ENCODE measurements at regions not wholly inside any gene's neighbourhood (a gene's known extent, or its start where the extent isn't known, plus 50 kb on each side); places are given as distances from the start of the nearest gene placed in this dataset.

DNA sequence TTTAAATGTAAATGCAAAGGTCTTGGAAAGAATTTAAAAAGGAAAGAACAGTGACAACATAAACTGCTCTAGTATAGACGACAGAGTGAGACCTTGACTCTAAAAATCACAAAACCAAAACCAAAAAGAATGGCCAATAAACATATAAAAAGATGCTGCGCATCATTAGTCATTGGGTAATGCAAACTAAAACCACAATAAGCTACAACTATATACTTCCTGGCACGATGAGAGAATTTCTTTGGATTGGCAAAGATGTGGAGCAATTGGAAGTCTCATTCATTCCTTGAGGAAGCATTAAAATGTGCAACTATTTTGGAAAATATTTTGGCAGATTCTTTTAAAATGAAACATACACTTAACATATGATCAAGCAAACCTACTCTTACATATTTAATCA, 98.7 kb upstream of the ZPLD1 start:
- H2AFZ ChIP-seq (ENCODE audit: control insufficient read depth, low read depth, low read length): no peak overlapping the region
- POLR2A ChIA-PET: no interaction called here
- no peaks in the 10 kb centered on the region for H3K79me2 ChIP-seq (ENCODE audit: control insufficient read depth, insufficient read depth, low read length)
- no peak overlapping the region for H3K9ac ChIP-seq (ENCODE audit: control insufficient read depth, insufficient read depth, low read length)
- WGBS (ENCODE audit: insufficient coverage, insufficient replicate concordance, low lambda C conversion rate, missing lambda C conversion rate): 22% methylated on average over 3 of the region's 3 CpGs
- SMC1A ChIA-PET (ENCODE audit: uncharacterized antibody, unreplicated experiment): interaction anchor here (0.8 kb wide), 1 partner anchor 107 kb away, joined by 3 read pairs; no protein-coding TSS in a partner anchor
- no peak for ATAC-seq
- no peak for FAIRE-seq
- no peaks in the 10 kb centered on the region for H3K9me3 ChIP-seq (replicated peaks; ENCODE audit: control insufficient read depth, insufficient read depth, low read length)
- no peaks in the 10 kb centered on the region for H3K27me3 ChIP-seq (replicated peaks in 1 of 2; ENCODE audit: control insufficient read depth in 2 of 2, insufficient read depth in 2 of 2, low read length in 1 of 2)
- no peaks in the 10 kb centered on the region for H3K36me3 ChIP-seq (ENCODE audit: control insufficient read depth in 2 of 2, insufficient read depth in 2 of 2, low read length in 1 of 2)
- intact Hi-C loops (cut with micrococcal nuclease; ENCODE audit: unreplicated experiment) (no loop called here), in situ Hi-C loops (cut with MboI) (no loop called here)
- H3K4me3 ChIP-seq: no peak overlapping the region
- no peaks in the 10 kb centered on the region for H4K20me1 ChIP-seq (ENCODE audit: control insufficient read depth, insufficient read depth)
- H3K27ac ChIP-seq (ENCODE audit: control insufficient read depth, insufficient read depth): no peak overlapping the region
- RAD21 ChIA-PET (ENCODE audit: unreplicated experiment): no interaction called here
- H3K4me1 ChIP-seq (ENCODE audit: control insufficient read depth, insufficient read depth, low read length): no peaks in the 10 kb centered on the region
- CTCF ChIA-PET: no interaction called here
- BruUV-seq (replicated peaks): no TSS peak
- no peak for DNase-seq (ENCODE audit: low read depth, low spot score)
- no peak overlapping the region for H3K4me2 ChIP-seq (ENCODE audit: control insufficient read depth, insufficient read depth)
- no peak for TF ChIP-seq WRNIP1 (IDR thresholded peaks at IDR 0.05; ENCODE audit: borderline replicate concordance, low read depth, low read length)
- TF ChIP-seq RCOR1 (conservative IDR thresholded peaks at IDR 0.05; ENCODE audit: low read depth, low read length): no peak
- no peak for TF ChIP-seq RB1 (IDR thresholded peaks at IDR 0.05; ENCODE audit: borderline replicate concordance)
- TF ChIP-seq, protein P1, sequence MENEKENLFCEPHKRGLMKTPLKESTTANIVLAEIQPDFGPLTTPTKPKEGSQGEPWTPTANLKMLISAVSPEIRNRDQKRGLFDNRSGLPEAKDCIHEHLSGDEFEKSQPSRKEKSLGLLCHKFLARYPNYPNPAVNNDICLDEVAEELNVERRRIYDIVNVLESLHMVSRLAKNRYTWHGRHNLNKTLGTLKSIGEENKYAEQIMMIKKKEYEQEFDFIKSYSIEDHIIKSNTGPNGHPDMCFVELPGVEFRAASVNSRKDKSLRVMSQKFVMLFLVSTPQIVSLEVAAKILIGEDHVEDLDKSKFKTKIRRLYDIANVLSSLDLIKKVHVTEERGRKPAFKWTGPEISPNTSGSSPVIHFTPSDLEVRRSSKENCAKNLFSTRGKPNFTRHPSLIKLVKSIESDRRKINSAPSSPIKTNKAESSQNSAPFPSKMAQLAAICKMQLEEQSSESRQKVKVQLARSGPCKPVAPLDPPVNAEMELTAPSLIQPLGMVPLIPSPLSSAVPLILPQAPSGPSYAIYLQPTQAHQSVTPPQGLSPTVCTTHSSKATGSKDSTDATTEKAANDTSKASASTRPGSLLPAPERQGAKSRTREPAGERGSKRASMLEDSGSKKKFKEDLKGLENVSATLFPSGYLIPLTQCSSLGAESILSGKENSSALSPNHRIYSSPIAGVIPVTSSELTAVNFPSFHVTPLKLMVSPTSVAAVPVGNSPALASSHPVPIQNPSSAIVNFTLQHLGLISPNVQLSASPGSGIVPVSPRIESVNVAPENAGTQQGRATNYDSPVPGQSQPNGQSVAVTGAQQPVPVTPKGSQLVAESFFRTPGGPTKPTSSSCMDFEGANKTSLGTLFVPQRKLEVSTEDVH (IDR thresholded peaks at IDR 0.05; ENCODE audit: low read depth, partially characterized antibody): no peak
- TF ChIP-seq, protein P2, sequence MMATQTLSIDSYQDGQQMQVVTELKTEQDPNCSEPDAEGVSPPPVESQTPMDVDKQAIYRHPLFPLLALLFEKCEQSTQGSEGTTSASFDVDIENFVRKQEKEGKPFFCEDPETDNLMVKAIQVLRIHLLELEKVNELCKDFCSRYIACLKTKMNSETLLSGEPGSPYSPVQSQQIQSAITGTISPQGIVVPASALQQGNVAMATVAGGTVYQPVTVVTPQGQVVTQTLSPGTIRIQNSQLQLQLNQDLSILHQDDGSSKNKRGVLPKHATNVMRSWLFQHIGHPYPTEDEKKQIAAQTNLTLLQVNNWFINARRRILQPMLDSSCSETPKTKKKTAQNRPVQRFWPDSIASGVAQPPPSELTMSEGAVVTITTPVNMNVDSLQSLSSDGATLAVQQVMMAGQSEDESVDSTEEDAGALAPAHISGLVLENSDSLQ (IDR thresholded peaks at IDR 0.05): no peak
- TF ChIP-seq BRCA1 (IDR thresholded peaks at IDR 0.05; ENCODE audit: low read depth, low read length): no peak
- no peak for TF ChIP-seq ZNF24 (IDR thresholded peaks at IDR 0.05)
- no peak for TF ChIP-seq TCF12 (IDR thresholded peaks at IDR 0.05; ENCODE audit: low read depth, low read length)
- TF ChIP-seq SRF (IDR thresholded peaks at IDR 0.05; ENCODE audit: low read depth in 2 of 2, low read length in 2 of 2): no peak
- TF ChIP-seq NFYA (IDR thresholded peaks at IDR 0.05; ENCODE audit: borderline replicate concordance, low read depth, low read length): no peak
- TF ChIP-seq TAF1 (IDR thresholded peaks at IDR 0.05; ENCODE audit: borderline replicate concordance, low read depth, low read length): no peak
- no peak for TF ChIP-seq PRDM15 (CRISPR knock-in tag; IDR thresholded peaks at IDR 0.05)
- TF ChIP-seq MYB (IDR thresholded peaks at IDR 0.05; ENCODE audit: borderline replicate concordance, low read depth, low read length): no peak
- TF ChIP-seq, protein P3, sequence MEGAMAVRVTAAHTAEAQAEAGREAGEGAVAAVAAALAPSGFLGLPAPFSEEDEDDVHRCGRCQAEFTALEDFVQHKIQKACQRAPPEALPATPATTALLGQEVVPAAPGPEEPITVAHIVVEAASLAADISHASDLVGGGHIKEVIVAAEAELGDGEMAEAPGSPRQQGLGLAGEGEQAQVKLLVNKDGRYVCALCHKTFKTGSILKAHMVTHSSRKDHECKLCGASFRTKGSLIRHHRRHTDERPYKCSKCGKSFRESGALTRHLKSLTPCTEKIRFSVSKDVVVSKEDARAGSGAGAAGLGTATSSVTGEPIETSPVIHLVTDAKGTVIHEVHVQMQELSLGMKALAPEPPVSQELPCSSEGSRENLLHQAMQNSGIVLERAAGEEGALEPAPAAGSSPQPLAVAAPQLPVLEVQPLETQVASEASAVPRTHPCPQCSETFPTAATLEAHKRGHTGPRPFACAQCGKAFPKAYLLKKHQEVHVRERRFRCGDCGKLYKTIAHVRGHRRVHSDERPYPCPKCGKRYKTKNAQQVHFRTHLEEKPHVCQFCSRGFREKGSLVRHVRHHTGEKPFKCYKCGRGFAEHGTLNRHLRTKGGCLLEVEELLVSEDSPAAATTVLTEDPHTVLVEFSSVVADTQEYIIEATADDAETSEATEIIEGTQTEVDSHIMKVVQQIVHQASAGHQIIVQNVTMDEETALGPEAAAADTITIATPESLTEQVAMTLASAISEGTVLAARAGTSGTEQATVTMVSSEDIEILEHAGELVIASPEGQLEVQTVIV (IDR thresholded peaks at IDR 0.05; ENCODE audit: borderline replicate concordance, partially characterized antibody): no peak
- TF ChIP-seq, protein P4, sequence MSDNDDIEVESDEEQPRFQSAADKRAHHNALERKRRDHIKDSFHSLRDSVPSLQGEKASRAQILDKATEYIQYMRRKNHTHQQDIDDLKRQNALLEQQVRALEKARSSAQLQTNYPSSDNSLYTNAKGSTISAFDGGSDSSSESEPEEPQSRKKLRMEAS (IDR thresholded peaks at IDR 0.05; ENCODE audit: low read depth, low read length): no peak
- no peak for TF ChIP-seq NBN (IDR thresholded peaks at IDR 0.05)
